ENCODE measurements at regions not wholly inside any gene's neighbourhood (a gene's known extent, or its start where the extent isn't known, plus 50 kb on each side); places are given as distances from the start of the nearest gene placed in this dataset.

- DNase-seq (ENCODE audit: low read depth in 1 of 2, low spot score in 1 of 2) (no peak), FAIRE-seq (no peak), ATAC-seq (no peak)
- Histone ChIP-seq H3K4me2 (no peak overlapping the region), H3K4me1 (no peaks in the 10 kb centered on the region), H3K4me3 (no peak overlapping the region), H3K9me3 (no peaks in the 10 kb centered on the region), H3K27ac (no peak overlapping the region)
- ChIA-PET CTCF (no interaction called here), POLR2A (no interaction called here)
- TF ChIP-seq ZFP36 (IDR thresholded peaks at IDR 0.05; ENCODE audit: borderline replicate concordance, partially characterized antibody) (no peak), EP300 (IDR thresholded peaks at IDR 0.05) (no peak), RARB (CRISPR knock-in tag; IDR thresholded peaks at IDR 0.05) (no peak), FOXS1 (CRISPR knock-in tag; IDR thresholded peaks at IDR 0.05) (no peak), NFE2L2 (conservative IDR thresholded peaks at IDR 0.05; ENCODE audit: low read length) (no peak), BHLHE40 (IDR thresholded peaks at IDR 0.05; ENCODE audit: low read depth, low read length) (no peak), USF2 (IDR thresholded peaks at IDR 0.05) (no peak), JUNB (IDR thresholded peaks at IDR 0.05) (no peak), RAD21 (conservative IDR thresholded peaks at IDR 0.05 in 1 of 2, IDR thresholded peaks at IDR 0.05 in 1 of 2) (no peak), PHF8 (IDR thresholded peaks at IDR 0.05; ENCODE audit: borderline replicate concordance, low read depth) (no peak), HDAC2 (IDR thresholded peaks at IDR 0.05) (no peak), HEYL (CRISPR knock-in tag; IDR thresholded peaks at IDR 0.05) (no peak)
- 27% methylated on average over 5 of the region's 11 CpGs for WGBS (ENCODE audit: missing lambda C conversion rate)
Measured at GRCh38 chr18:55998071-55998522, 410.1 kb upstream of the TCF4 start.

- no peak for TF ChIP-seq CBX8 (IDR thresholded peaks at IDR 0.05)
- TF ChIP-seq HES2 (IDR thresholded peaks at IDR 0.05) = no peak
- ATAC-seq (no peak), DNase-seq (ENCODE audit: low read depth in 1 of 2, low spot score in 1 of 2) (no peak), FAIRE-seq (no peak)
- Histone ChIP-seq H3K4me1 (no peaks in the 10 kb centered on the region), H3K4me2 (no peak overlapping the region), H3K27ac (no peak overlapping the region), H3K4me3 (no peak overlapping the region), H3K9me3 (no peaks in the 10 kb centered on the region)
- CTCF ChIA-PET = no interaction called here
- 51% methylated on average over 6 of the region's 6 CpGs for WGBS (ENCODE audit: missing lambda C conversion rate)
- POLR2A ChIA-PET = no interaction called here
Measured at GRCh38 chr18:55997151-55997561, 409.2 kb upstream of the TCF4 start.

- no peak for DNase-seq (ENCODE audit: low read depth in 1 of 2, low spot score in 1 of 2)
- no peaks in the 10 kb centered on the region for H3K4me1 ChIP-seq
- H3K9me3 ChIP-seq = no peaks in the 10 kb centered on the region
- no peak for FAIRE-seq
- H3K4me3 ChIP-seq = no peak overlapping the region
- ATAC-seq = no peak
- 25% methylated on average over 5 of the region's 5 CpGs for WGBS (ENCODE audit: missing lambda C conversion rate)
- H3K4me2 ChIP-seq = no peak overlapping the region
- TF ChIP-seq JUN (IDR thresholded peaks at IDR 0.05) = no peak
- TF ChIP-seq ZFP36 (IDR thresholded peaks at IDR 0.05; ENCODE audit: borderline replicate concordance, partially characterized antibody) = no peak
- no peak for TF ChIP-seq CTCF (IDR thresholded peaks at IDR 0.05)
- no peak for TF ChIP-seq TP53 (CRISPR knock-in tag; IDR thresholded peaks at IDR 0.05)
- TF ChIP-seq USF2 (IDR thresholded peaks at IDR 0.05) = no peak
- TF ChIP-seq E2F6 (IDR thresholded peaks at IDR 0.05; ENCODE audit: borderline replicate concordance, low read depth) = no peak
- no peak for TF ChIP-seq PHF8 (IDR thresholded peaks at IDR 0.05; ENCODE audit: borderline replicate concordance, low read depth)
- no peak for TF ChIP-seq BCL3 (IDR thresholded peaks at IDR 0.05)
- POLR2A ChIA-PET = no interaction called here
- H3K27ac ChIP-seq = no peak overlapping the region
- CTCF ChIA-PET = no interaction called here
Measured at GRCh38 chr18:55996717-55997116, 408.7 kb upstream of the TCF4 start.
